ENCODE measurements at regions not wholly inside any gene's neighbourhood (a gene's known extent, or its start where the extent isn't known, plus 50 kb on each side); places are given as distances from the start of the nearest gene placed in this dataset.

DNA sequence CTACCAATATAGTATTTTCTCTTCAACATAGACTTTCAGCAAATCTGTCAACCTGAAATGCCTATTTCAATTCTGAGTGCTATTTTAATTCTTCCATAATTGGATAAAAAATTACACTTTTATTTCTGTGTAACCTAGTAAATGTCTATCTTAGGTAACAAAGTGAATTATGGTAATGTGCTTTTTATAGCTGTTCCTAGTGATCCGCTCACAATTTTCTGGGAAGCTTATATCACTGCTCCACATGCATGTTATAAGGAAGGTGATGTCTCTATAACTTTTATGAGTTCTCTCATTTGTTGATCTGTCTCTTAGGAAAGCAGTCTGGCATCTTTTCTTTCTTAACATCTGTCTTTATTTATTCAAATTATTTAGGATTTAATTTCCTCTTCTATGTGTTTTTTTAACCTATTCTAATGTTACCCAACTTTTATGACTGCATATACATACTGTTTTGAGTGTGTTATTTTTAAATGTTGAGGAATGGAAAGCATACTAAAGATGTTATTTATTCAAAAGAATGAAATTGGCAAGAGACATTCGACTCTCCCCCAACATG lies 777.1 kb upstream of the MDGA2 start:
- intact Hi-C loops (cut with DNase I; ENCODE audit: low total_unique reads): no loop called here
- no peaks in the 10 kb centered on the region for H3K36me3 ChIP-seq
- TF ChIP-seq, protein P1, sequence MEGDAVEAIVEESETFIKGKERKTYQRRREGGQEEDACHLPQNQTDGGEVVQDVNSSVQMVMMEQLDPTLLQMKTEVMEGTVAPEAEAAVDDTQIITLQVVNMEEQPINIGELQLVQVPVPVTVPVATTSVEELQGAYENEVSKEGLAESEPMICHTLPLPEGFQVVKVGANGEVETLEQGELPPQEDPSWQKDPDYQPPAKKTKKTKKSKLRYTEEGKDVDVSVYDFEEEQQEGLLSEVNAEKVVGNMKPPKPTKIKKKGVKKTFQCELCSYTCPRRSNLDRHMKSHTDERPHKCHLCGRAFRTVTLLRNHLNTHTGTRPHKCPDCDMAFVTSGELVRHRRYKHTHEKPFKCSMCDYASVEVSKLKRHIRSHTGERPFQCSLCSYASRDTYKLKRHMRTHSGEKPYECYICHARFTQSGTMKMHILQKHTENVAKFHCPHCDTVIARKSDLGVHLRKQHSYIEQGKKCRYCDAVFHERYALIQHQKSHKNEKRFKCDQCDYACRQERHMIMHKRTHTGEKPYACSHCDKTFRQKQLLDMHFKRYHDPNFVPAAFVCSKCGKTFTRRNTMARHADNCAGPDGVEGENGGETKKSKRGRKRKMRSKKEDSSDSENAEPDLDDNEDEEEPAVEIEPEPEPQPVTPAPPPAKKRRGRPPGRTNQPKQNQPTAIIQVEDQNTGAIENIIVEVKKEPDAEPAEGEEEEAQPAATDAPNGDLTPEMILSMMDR (IDR thresholded peaks at IDR 0.05): no peak

DNA sequence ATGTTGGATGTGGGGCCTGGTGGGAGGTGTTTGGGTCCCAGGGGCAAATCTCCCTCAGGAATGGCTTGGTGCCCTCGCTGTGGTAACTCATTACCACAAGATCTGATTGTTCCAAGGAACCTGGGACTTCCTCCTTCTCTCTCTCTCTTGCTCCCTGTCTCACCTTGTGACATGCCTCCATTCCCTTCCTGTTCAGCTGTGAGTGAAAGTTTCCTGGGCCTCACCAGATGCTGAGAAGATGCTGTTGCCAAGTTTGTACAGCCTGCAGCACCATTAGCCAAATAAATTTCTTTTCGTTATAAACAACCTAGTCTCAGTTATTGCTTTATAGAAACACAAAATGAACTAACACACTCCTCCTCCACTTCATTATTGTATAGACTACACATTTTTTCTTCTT lies 759.8 kb upstream of the MDGA2 start:
- Histone ChIP-seq H3K9me3 (no peaks in the 10 kb centered on the region), H3K4me3 (no peak overlapping the region), H3K27me3 (no peaks in the 10 kb centered on the region), H3K4me1 (no peaks in the 10 kb centered on the region), H3K27ac (no peak overlapping the region), H3K36me3 (no peaks in the 10 kb centered on the region)
- intact Hi-C loops (cut with DNase I; ENCODE audit: low total_unique reads): no loop called here
- no peak for TF ChIP-seq POLR2A (IDR thresholded peaks at IDR 0.05)
- TF ChIP-seq, protein P1 (IDR thresholded peaks at IDR 0.05): no peak
- no peak for DNase-seq

More for the DNA sequence above, 777.1 kb upstream of the MDGA2 start:
- Histone ChIP-seq H3K9me3 (no peaks in the 10 kb centered on the region), H3K4me1 (no peaks in the 10 kb centered on the region), H3K27me3 (no peaks in the 10 kb centered on the region), H3K27ac (no peak overlapping the region), H3K4me3 (no peak overlapping the region)
- DNase-seq: no peak

DNA sequence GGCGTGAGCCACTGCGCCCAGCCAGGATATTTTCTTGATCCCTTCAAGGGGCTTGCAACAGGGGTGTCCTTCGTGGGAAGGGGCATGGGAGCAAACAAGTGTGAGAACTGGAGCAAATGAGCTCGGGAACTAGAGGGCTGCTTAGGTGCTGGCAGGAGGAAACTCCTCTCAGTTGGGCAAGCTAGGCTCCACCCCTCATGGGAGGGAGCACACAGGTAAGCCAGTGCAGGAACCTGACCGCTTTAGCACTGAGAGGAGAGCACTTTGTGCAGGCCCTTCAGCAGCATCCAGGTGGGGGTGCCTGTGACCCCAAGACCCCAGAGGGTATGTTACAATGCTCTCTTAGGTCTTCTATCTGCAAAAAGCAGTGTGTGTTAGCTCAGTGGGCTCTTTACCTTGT lies 755.4 kb upstream of the MDGA2 start:
- H3K36me3 ChIP-seq: no peaks in the 10 kb centered on the region
- no peak overlapping the region for H3K27ac ChIP-seq
- DNase-seq: no peak
- no peaks in the 10 kb centered on the region for H3K27me3 ChIP-seq
- H3K4me3 ChIP-seq: no peak overlapping the region
- no peaks in the 10 kb centered on the region for H3K9me3 ChIP-seq
- intact Hi-C loops (cut with DNase I; ENCODE audit: low total_unique reads): no loop called here
- no peaks in the 10 kb centered on the region for H3K4me1 ChIP-seq
- TF ChIP-seq, protein P1 (IDR thresholded peaks at IDR 0.05): no peak
- TF ChIP-seq POLR2A (IDR thresholded peaks at IDR 0.05): no peak

DNA sequence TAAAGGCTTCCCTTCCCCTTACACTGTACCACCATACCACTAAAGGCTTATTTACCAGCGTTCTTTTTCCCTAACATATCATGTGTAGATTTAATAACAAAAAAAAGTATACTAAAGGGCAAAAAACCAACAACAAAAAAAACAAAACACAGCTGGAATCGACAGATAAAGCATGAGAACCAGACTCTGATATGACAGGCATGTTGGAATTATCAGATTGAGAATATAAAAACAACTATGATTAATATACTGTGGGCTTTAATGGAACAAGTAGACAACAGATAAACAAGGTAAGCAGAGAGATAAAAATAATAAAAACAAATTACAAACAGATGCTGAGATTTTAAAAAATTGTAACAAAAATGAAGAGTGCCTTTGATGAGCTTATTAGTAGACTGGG lies 754.1 kb upstream of the MDGA2 start:
- Histone ChIP-seq H3K9me3 (no peaks in the 10 kb centered on the region), H3K4me3 (no peak overlapping the region), H3K27me3 (no peaks in the 10 kb centered on the region), H3K27ac (no peak overlapping the region), H3K36me3 (no peaks in the 10 kb centered on the region), H3K4me1 (no peaks in the 10 kb centered on the region)
- DNase-seq: no peak
- TF ChIP-seq, protein P1 (IDR thresholded peaks at IDR 0.05): no peak
- TF ChIP-seq POLR2A (IDR thresholded peaks at IDR 0.05): no peak
- intact Hi-C loops (cut with DNase I; ENCODE audit: low total_unique reads): no loop called here

DNA sequence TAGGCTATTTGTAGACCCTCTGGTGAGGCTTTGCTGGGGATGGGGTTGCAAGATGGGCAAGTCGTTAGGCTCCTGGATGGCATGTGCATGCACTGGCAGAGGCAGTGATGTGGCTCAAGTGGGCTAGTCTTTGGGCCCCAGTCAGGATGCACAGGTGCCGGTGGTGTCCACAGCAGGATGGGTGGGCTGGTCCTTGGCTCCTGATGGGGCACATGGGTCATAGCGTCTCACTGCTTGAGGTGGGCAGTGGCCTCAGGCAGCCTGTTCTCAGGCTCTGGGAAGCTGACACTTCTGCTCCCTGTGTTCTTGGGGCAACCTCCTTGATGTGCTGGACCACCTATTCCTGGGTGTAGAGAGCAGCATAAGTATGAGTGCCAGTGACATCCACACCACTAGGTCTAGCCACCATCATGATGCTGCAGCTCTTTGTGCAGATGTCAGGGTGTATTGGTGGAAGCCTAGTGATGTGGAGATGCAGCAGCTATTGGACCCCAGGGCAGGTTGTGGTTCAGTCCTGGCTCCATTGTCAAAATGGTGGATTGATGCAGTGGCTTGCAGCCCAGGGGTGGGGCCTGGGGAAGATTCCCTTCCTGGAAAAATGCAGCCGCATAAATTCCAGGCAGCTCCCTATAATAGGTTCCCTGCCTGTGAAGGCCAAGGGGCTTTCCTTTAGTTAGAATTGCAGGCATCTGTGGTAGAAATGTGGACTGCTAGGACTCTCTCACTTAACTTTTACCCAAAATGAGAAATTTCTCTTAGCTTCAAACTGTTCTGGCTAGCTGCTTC lies 742.5 kb upstream of the MDGA2 start:
- Histone ChIP-seq H3K4me1 (no peaks in the 10 kb centered on the region), H3K36me3 (no peaks in the 10 kb centered on the region), H3K9me3 (no peaks in the 10 kb centered on the region), H3K27me3 (no peaks in the 10 kb centered on the region), H3K4me3 (no peak overlapping the region), H3K27ac (no peak overlapping the region)
- TF ChIP-seq, protein P1 (IDR thresholded peaks at IDR 0.05): no peak
- no peak for TF ChIP-seq POLR2A (IDR thresholded peaks at IDR 0.05)
- intact Hi-C loops (cut with DNase I; ENCODE audit: low total_unique reads): no loop called here
- no peak for DNase-seq

Measured in uterus (tissue), 3 donors.